Cardiac muscle cell (in vitro differentiated cells and primary cell): ENCODE measurements at regions not wholly inside any gene's neighbourhood (a gene's known extent, or its start where the extent isn't known, plus 50 kb on each side); places are given as distances from the start of the nearest gene placed in this dataset.

Source experiments
- DNase-seq, 2 donors: peaks; one replicate each; pipeline versions ENCODE4 v3.0.0 to v3.0.0-alpha.2; 2010 to 2017; ENCODE audit warnings: low read depth in 1 of 2, low spot score in 1 of 2
- H3K27ac ChIP-seq: fragments of 200-600 bp; sonication (generic); 2 replicates; pipeline ENCODE4 v1.5.1; 2016
- H3K27me3 ChIP-seq: fragments of 200-600 bp; sonication (generic); 2 replicates; pipeline ENCODE4 v1.6.0; 2016; ENCODE audit warnings: control low read depth
- H3K36me3 ChIP-seq: fragments of 200-600 bp; sonication (generic); 2 replicates; pipeline ENCODE4 v1.5.1; 2016; ENCODE audit warnings: control low read depth
- H3K4me1 ChIP-seq: fragments of 200-600 bp; sonication (generic); 2 replicates; pipeline ENCODE4 v1.8.1; 2017; ENCODE audit warnings: low read depth, mild to moderate bottlenecking, mixed run types
- H3K4me3 ChIP-seq: fragments of 200-600 bp; sonication (generic); 2 replicates; pipeline ENCODE4 v1.5.1; 2016; ENCODE audit warnings: mild to moderate bottlenecking
- H3K9me3 ChIP-seq: fragments of 200-600 bp; sonication (generic); 2 replicates; pipeline ENCODE4 v1.5.1; 2017; ENCODE audit warnings: low read depth, mild to moderate bottlenecking, control low read depth
- TF ChIP-seq, protein P1 (sequence below): IDR thresholded peaks from 2 replicates; pipeline ENCODE4 v1.5.1; 2012; ENCODE audit warnings: low read depth, mild to moderate bottlenecking, low read length

DNA sequence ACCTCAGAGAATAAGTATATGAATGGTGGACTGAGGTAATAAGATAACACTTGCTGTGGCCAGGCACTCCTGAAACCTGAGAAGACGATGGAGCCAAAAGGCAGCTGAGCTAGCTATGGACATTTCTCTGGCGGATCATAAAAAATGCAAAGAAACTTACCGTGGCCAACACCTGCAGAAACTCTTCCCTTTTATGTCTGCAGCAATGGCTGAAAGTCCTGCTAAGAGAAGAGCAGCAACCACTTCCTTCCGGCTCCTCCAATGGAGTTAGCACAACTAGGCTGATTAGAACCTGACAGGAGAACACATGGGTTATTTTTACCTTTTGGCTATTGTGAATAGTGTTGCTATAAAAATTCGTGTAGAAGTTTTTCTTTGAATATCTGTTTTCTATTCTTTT is 76.0 kb upstream of the MAGEB16 start:
- TF ChIP-seq, protein P1, sequence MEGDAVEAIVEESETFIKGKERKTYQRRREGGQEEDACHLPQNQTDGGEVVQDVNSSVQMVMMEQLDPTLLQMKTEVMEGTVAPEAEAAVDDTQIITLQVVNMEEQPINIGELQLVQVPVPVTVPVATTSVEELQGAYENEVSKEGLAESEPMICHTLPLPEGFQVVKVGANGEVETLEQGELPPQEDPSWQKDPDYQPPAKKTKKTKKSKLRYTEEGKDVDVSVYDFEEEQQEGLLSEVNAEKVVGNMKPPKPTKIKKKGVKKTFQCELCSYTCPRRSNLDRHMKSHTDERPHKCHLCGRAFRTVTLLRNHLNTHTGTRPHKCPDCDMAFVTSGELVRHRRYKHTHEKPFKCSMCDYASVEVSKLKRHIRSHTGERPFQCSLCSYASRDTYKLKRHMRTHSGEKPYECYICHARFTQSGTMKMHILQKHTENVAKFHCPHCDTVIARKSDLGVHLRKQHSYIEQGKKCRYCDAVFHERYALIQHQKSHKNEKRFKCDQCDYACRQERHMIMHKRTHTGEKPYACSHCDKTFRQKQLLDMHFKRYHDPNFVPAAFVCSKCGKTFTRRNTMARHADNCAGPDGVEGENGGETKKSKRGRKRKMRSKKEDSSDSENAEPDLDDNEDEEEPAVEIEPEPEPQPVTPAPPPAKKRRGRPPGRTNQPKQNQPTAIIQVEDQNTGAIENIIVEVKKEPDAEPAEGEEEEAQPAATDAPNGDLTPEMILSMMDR, result no peak
- no peak overlapping the region for H3K27ac ChIP-seq
- no peak for DNase-seq

DNA sequence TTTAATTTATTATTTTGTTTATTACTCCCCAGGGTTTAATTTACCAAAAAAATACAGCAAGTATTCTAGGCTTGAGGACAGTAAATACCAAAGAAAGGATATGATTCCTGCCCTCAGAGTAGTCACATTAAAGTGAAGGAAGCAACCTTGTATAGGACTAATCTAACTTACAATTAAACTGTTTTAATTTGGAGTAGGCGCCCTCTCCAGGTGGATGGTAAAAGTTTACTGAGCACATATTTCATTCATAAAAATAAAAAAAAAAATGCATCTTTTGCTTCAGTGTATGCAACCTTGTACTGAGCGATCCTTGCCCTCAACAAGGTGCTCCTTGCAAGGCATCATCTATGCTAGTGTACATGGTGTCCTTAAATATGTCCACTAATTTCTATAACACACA is 72.0 kb upstream of the MAGEB16 start:
- DNase-seq, result peak; percentile 12 to 29
- H3K4me1 ChIP-seq, result no peaks in the 10 kb centered on the region
- TF ChIP-seq, protein P1, result peak; percentile 12
- no peaks in the 10 kb centered on the region for H3K27me3 ChIP-seq
- H3K4me3 ChIP-seq, result no peak overlapping the region
- no peaks in the 10 kb centered on the region for H3K9me3 ChIP-seq
- no peak overlapping the region for H3K27ac ChIP-seq
- H3K36me3 ChIP-seq, result no peaks in the 10 kb centered on the region

More for the DNA sequence above, 76.0 kb upstream of the MAGEB16 start:
- Histone ChIP-seq H3K9me3 (no peaks in the 10 kb centered on the region), H3K4me1 (no peaks in the 10 kb centered on the region), H3K4me3 (no peak overlapping the region), H3K36me3 (no peaks in the 10 kb centered on the region), H3K27me3 (no peaks in the 10 kb centered on the region)

- no peaks in the 10 kb centered on the region for H3K27me3 ChIP-seq
- no peaks in the 10 kb centered on the region for H3K9me3 ChIP-seq
Measured at GRCh38 chrX:35728481-35728880, 69.7 kb upstream of the MAGEB16 start.

GRCh38 chrX:35733879-35734278 is 64.3 kb upstream of the MAGEB16 start:
- H3K4me1 ChIP-seq, result no peaks in the 10 kb centered on the region
- no peaks in the 10 kb centered on the region for H3K36me3 ChIP-seq
- DNase-seq, result no peak
- H3K27me3 ChIP-seq, result no peaks in the 10 kb centered on the region
- no peak overlapping the region for H3K27ac ChIP-seq
- TF ChIP-seq, protein P1, result no peak
- H3K4me3 ChIP-seq, result no peak overlapping the region
- H3K9me3 ChIP-seq, result no peaks in the 10 kb centered on the region

More at GRCh38 chrX:35728481-35728880, 69.7 kb upstream of the MAGEB16 start:
- peak in 1 of 2 donors; percentile 11 for DNase-seq
- Histone ChIP-seq H3K4me3 (no peak overlapping the region), H3K27ac (no peak overlapping the region), H3K36me3 (no peaks in the 10 kb centered on the region), H3K4me1 (no peaks in the 10 kb centered on the region)
- TF ChIP-seq, protein P1, result no peak

GRCh38 chrX:35741142-35741541 is 57.0 kb upstream of the MAGEB16 start:
- DNase-seq, result no peak
- Histone ChIP-seq H3K4me3 (no peak overlapping the region), H3K27ac (no peak overlapping the region), H3K36me3 (no peaks in the 10 kb centered on the region), H3K4me1 (no peaks in the 10 kb centered on the region), H3K27me3 (no peaks in the 10 kb centered on the region), H3K9me3 (no peaks in the 10 kb centered on the region)
- TF ChIP-seq, protein P1, result no peak

DNA sequence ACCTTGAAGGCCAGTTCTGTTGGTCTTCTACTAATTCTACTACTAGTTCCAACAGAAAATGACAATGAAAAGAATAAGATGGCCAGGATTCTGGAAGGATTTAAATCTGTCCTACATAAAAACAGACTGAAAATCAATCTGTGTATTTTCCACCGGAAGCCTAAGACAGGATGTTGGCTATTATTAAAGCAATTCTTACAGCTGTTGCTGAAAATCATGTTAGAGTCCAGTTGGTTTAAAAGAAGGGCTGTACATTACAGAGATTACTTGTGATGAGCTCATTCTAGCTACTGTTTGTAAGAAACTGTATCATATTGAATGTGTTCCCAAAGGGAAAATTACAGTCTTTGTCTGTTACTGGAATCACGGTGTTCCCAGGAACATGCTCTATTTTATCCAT is 54.8 kb upstream of the MAGEB16 start:
- H3K36me3 ChIP-seq, result no peaks in the 10 kb centered on the region
- no peak overlapping the region for H3K4me3 ChIP-seq
- DNase-seq, result no peak
- H3K9me3 ChIP-seq, result no peaks in the 10 kb centered on the region
- H3K27me3 ChIP-seq, result no peaks in the 10 kb centered on the region
- H3K4me1 ChIP-seq, result no peaks in the 10 kb centered on the region
- TF ChIP-seq, protein P1, result no peak
- H3K27ac ChIP-seq, result no peak overlapping the region
